ENCODE measurements at regions not wholly inside any gene's neighbourhood (a gene's known extent, or its start where the extent isn't known, plus 50 kb on each side); places are given as distances from the start of the nearest gene placed in this dataset.

GRCh38 chr1:217981430-217981829 is 303.7 kb upstream of the RRP15 start:
- no peaks in the 10 kb centered on the region for H3K27me3 ChIP-seq
- no peak overlapping the region for H3K4me3 ChIP-seq
- DNase-seq (ENCODE audit: extremely low spot score), result no peak
- intact Hi-C loops (cut with DNase I), result no loop called here
- H3K27ac ChIP-seq (replicated peaks in 1 of 4), result no peak overlapping the region
- WGBS, result 61% methylated on average over 1 of the region's 1 CpG
- H3K9me3 ChIP-seq, result no peaks in the 10 kb centered on the region
- H3K36me3 ChIP-seq, result no peaks in the 10 kb centered on the region
- TF ChIP-seq POLR2AphosphoS5 (IDR thresholded peaks at IDR 0.05) (no peak), CTCF (IDR thresholded peaks at IDR 0.05) (no peak), EP300 (IDR thresholded peaks at IDR 0.05) (no peak), POLR2A (IDR thresholded peaks at IDR 0.05; ENCODE audit: low read depth) (no peak)
- no peaks in the 10 kb centered on the region for H3K4me1 ChIP-seq

GRCh38 chr1:217982331-217983050 is 302.6 kb upstream of the RRP15 start:
- H3K4me1 ChIP-seq, result no peaks in the 10 kb centered on the region
- no peak for TF ChIP-seq EP300 (IDR thresholded peaks at IDR 0.05)
- no peak for TF ChIP-seq POLR2A (IDR thresholded peaks at IDR 0.05; ENCODE audit: low read depth)
- no peak for TF ChIP-seq CTCF (IDR thresholded peaks at IDR 0.05)
- H3K4me3 ChIP-seq, result no peak overlapping the region
- no peak for DNase-seq (ENCODE audit: extremely low spot score)
- H3K27ac ChIP-seq (replicated peaks in 1 of 4), result no peak overlapping the region
- WGBS, result 74% methylated on average over 19 of the region's 19 CpGs
- intact Hi-C loops (cut with DNase I), result no loop called here
- no peaks in the 10 kb centered on the region for H3K27me3 ChIP-seq
- H3K36me3 ChIP-seq, result no peaks in the 10 kb centered on the region
- H3K9me3 ChIP-seq, result no peaks in the 10 kb centered on the region

GRCh38 chr1:217983051-217983375 is 302.1 kb upstream of the RRP15 start:
- intact Hi-C loops (cut with DNase I), result no loop called here
- Histone ChIP-seq H3K27ac (replicated peaks in 1 of 4) (no peak overlapping the region), H3K36me3 (no peaks in the 10 kb centered on the region), H3K27me3 (no peaks in the 10 kb centered on the region), H3K4me3 (no peak overlapping the region), H3K9me3 (no peaks in the 10 kb centered on the region), H3K4me1 (no peaks in the 10 kb centered on the region)
- no peak for DNase-seq (ENCODE audit: extremely low spot score)
- TF ChIP-seq POLR2AphosphoS5 (IDR thresholded peaks at IDR 0.05), result no peak
- no peak for TF ChIP-seq CTCF (IDR thresholded peaks at IDR 0.05)
- no peak for TF ChIP-seq POLR2A (IDR thresholded peaks at IDR 0.05; ENCODE audit: low read depth)
- TF ChIP-seq EP300 (IDR thresholded peaks at IDR 0.05), result no peak
- 44% methylated on average over 4 of the region's 4 CpGs for WGBS

- TF ChIP-seq EP300 (IDR thresholded peaks at IDR 0.05), result no peak
- no peak for TF ChIP-seq POLR2A (IDR thresholded peaks at IDR 0.05; ENCODE audit: low read depth)
- TF ChIP-seq POLR2AphosphoS5 (IDR thresholded peaks at IDR 0.05), result no peak
- no peak for TF ChIP-seq CTCF (IDR thresholded peaks at IDR 0.05)
- Histone ChIP-seq H3K27me3 (no peaks in the 10 kb centered on the region), H3K36me3 (no peaks in the 10 kb centered on the region), H3K4me3 (no peak overlapping the region), H3K27ac (replicated peaks in 1 of 4) (no peak overlapping the region), H3K9me3 (no peaks in the 10 kb centered on the region), H3K4me1 (peaks cover 0 to 7% (median 3%) of the 10 kb centered on the region in 4 donors)
- DNase-seq (ENCODE audit: extremely low spot score), result no peak
- WGBS, result 53% methylated on average over 1 of the region's 1 CpG
- intact Hi-C loops (cut with DNase I), result no loop called here
These were observed 299.5 kb upstream of the RRP15 start for GRCh38 chr1:217985641-217986040.

- Histone ChIP-seq H3K4me1 (peaks cover 0 to 7% (median 3%) of the 10 kb centered on the region in 4 donors), H3K9me3 (no peaks in the 10 kb centered on the region), H3K4me3 (no peak overlapping the region), H3K36me3 (no peaks in the 10 kb centered on the region), H3K27ac (replicated peaks in 1 of 4) (no peak overlapping the region), H3K27me3 (no peaks in the 10 kb centered on the region)
- intact Hi-C loops (cut with DNase I), result no loop called here
- TF ChIP-seq POLR2AphosphoS5 (IDR thresholded peaks at IDR 0.05), result no peak
- TF ChIP-seq POLR2A (IDR thresholded peaks at IDR 0.05; ENCODE audit: low read depth), result no peak
- no peak for TF ChIP-seq CTCF (IDR thresholded peaks at IDR 0.05)
- TF ChIP-seq EP300 (IDR thresholded peaks at IDR 0.05), result no peak
- DNase-seq (ENCODE audit: extremely low spot score), result no peak
- 54% methylated on average over 2 of the region's 2 CpGs for WGBS
These were observed 295.6 kb upstream of the RRP15 start for GRCh38 chr1:217989510-217989909.

All from esophagus muscularis mucosa (tissue), 4 donors.